T-helper 17 cell (primary cell): ENCODE measurements at regions not wholly inside any gene's neighbourhood (a gene's known extent, or its start where the extent isn't known, plus 50 kb on each side); places are given as distances from the start of the nearest gene placed in this dataset.

ENCODE experiments used
- ATAC-seq: fragments of 150-1000 bp; cut with Tn5 transposase; 2 replicates; pipeline ENCODE4 v1.10.0; 2021; ENCODE audit warnings: mild to moderate bottlenecking, moderate library complexity
- DNase-seq, 3 donors: peaks; one replicate each; pipeline versions ENCODE4 v3.0.0 to v3.0.0-alpha.2; 2020 to 2021
- H3K9me3 ChIP-seq: one replicate; pipeline ENCODE4 v1.7.0; 2013; ENCODE audit warnings: low read length, mild to moderate bottlenecking; ENCODE audit not compliant: control insufficient read depth, poor library complexity, severe bottlenecking
- H3K27ac Mint-ChIP-seq: one replicate; pipeline ENCODE4 v1.8.0; 2022; ENCODE audit warnings: mild to moderate bottlenecking, moderate library complexity, mixed read lengths
- H3K27me3 Mint-ChIP-seq: one replicate; pipeline ENCODE4 v1.8.0; 2022; ENCODE audit warnings: mixed read lengths
- H3K36me3 Mint-ChIP-seq: one replicate; pipeline ENCODE4 v1.8.0; 2022; ENCODE audit warnings: low read depth, mixed read lengths
- H3K4me1 Mint-ChIP-seq: one replicate; pipeline ENCODE4 v1.8.0; 2022; ENCODE audit warnings: mild to moderate bottlenecking, mixed read lengths
- H3K4me3 Mint-ChIP-seq: one replicate; pipeline ENCODE4 v1.8.0; 2022; ENCODE audit warnings: mild to moderate bottlenecking, moderate library complexity, mixed read lengths

GRCh38 chr1:56268519-56269140 lies 310.7 kb downstream of the PLPP3 start:
- DNase-seq = no peak
- no peak overlapping the region for H3K27ac Mint-ChIP-seq
- peaks cover 14% of the 10 kb centered on the region for H3K27me3 Mint-ChIP-seq
- no peaks in the 10 kb centered on the region for H3K4me1 Mint-ChIP-seq
- ATAC-seq = no peak
- no peaks in the 10 kb centered on the region for H3K9me3 ChIP-seq
- no peaks in the 10 kb centered on the region for H3K36me3 Mint-ChIP-seq
- H3K4me3 Mint-ChIP-seq = no peak overlapping the region

GRCh38 chr1:56267611-56268010 lies 311.8 kb downstream of the PLPP3 start:
- DNase-seq = no peak
- Mint-ChIP-seq H3K27ac (no peak overlapping the region), H3K27me3 (peaks cover 14% of the 10 kb centered on the region), H3K4me3 (no peak overlapping the region), H3K4me1 (no peaks in the 10 kb centered on the region), H3K36me3 (no peaks in the 10 kb centered on the region)
- H3K9me3 ChIP-seq = no peaks in the 10 kb centered on the region
- ATAC-seq = no peak

DNA sequence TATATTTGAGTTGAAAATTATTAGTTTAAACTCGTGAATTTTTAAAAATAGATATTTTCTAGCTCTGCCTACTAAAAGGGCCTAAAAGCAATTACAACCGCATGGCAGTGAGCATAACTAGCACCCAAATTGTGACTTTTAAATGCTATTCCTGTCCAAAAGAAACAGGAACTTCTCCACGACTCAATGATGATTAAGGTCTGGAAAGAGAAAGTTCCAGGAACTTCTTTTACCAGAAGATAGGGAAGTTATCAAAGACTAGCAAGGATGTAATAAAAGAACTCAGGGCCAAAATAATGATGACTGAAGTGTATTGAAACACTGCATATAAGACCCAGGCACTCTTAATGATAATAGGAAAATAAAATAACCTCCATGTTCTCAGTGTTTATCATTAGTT lies 313.0 kb downstream of the PLPP3 start:
- no peaks in the 10 kb centered on the region for H3K36me3 Mint-ChIP-seq
- DNase-seq (no peak), ATAC-seq (no peak)
- no peak overlapping the region for H3K27ac Mint-ChIP-seq
- H3K27me3 Mint-ChIP-seq = peaks cover 14% of the 10 kb centered on the region
- H3K4me1 Mint-ChIP-seq = no peaks in the 10 kb centered on the region
- no peak overlapping the region for H3K4me3 Mint-ChIP-seq
- no peaks in the 10 kb centered on the region for H3K9me3 ChIP-seq

DNA sequence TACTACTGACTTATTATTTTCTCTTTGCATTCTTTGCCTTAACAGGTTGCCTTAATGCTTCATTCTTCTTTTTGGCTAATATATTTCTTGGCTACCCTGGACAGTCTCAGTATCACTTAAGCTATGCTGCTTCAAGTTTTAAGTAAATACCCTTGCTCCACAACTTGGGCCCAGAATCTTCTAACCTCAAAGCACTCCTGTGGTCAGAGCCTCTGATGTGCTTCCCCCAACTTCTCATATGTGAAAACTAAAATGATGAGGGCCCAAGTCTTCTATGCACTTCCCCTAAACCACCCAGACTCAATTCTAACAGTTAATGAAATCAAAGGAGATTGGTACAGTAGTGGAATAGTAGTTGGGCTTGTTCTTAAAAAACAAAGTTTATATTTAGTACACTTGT lies 314.1 kb downstream of the PLPP3 start:
- no peak overlapping the region for H3K4me3 Mint-ChIP-seq
- no peak overlapping the region for H3K27ac Mint-ChIP-seq
- DNase-seq (no peak), ATAC-seq (no peak)
- H3K36me3 Mint-ChIP-seq = no peaks in the 10 kb centered on the region
- H3K4me1 Mint-ChIP-seq = no peaks in the 10 kb centered on the region
- H3K9me3 ChIP-seq = no peaks in the 10 kb centered on the region
- H3K27me3 Mint-ChIP-seq = peaks cover 14% of the 10 kb centered on the region

DNA sequence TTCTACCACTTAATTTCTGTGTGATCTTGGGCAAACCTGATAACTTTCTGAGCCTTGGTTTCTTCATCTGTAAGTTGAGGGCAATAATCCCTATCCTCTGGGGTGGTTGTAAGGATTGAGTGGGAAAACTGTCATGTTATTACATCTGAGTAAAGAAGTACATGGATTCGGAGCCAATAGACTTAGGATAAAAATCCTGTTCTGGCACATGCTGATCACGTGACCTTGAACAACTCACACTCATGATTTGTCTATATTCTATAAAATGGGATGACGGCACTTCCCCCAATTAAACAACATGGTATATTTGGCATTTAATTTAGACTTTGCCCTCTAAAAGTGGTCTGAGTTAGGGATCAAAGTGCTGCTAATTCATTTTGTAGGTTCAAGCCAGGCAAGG lies 315.5 kb downstream of the PLPP3 start:
- Mint-ChIP-seq H3K27me3 (peaks cover 8% of the 10 kb centered on the region), H3K27ac (no peak overlapping the region), H3K4me3 (no peak overlapping the region), H3K4me1 (no peaks in the 10 kb centered on the region), H3K36me3 (no peaks in the 10 kb centered on the region)
- no peak for ATAC-seq
- DNase-seq = no peak
- no peaks in the 10 kb centered on the region for H3K9me3 ChIP-seq

DNA sequence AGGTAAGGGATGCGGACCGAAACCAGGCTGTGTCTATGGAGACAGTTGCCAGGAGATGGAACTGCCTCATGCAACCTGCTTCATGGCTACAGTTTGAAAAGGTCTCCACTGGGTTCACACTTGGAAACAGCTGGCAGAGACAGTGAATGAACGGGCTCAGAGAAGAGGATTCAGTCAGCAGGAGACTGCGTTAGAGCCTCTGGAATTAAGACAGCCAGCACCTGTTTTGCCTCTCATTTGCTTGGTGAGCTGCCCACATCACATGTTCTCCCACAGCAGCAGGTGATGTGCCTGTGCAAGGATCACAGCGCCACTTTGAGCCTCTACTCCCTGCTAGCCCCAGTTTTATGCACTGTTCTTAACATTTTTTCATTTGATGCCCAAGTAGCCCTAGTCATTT lies 321.0 kb downstream of the PLPP3 start:
- no peak overlapping the region for H3K4me3 Mint-ChIP-seq
- no peaks in the 10 kb centered on the region for H3K4me1 Mint-ChIP-seq
- DNase-seq (no peak), ATAC-seq (no peak)
- no peaks in the 10 kb centered on the region for H3K9me3 ChIP-seq
- no peaks in the 10 kb centered on the region for H3K27me3 Mint-ChIP-seq
- H3K36me3 Mint-ChIP-seq = no peaks in the 10 kb centered on the region
- H3K27ac Mint-ChIP-seq = no peak overlapping the region

- DNase-seq (no peak), ATAC-seq (no peak)
- no peaks in the 10 kb centered on the region for H3K9me3 ChIP-seq
- Mint-ChIP-seq H3K4me3 (no peak overlapping the region), H3K27ac (no peak overlapping the region), H3K36me3 (no peaks in the 10 kb centered on the region), H3K4me1 (no peaks in the 10 kb centered on the region), H3K27me3 (no peaks in the 10 kb centered on the region)
Measured at GRCh38 chr1:56257726-56258125, 321.6 kb downstream of the PLPP3 start.

- H3K36me3 Mint-ChIP-seq = no peaks in the 10 kb centered on the region
- no peak overlapping the region for H3K4me3 Mint-ChIP-seq
- ATAC-seq = no peak
- H3K27me3 Mint-ChIP-seq = no peaks in the 10 kb centered on the region
- H3K27ac Mint-ChIP-seq = no peak overlapping the region
- no peaks in the 10 kb centered on the region for H3K9me3 ChIP-seq
- no peaks in the 10 kb centered on the region for H3K4me1 Mint-ChIP-seq
- DNase-seq = no peak
Measured at GRCh38 chr1:56256153-56257000, 323.0 kb downstream of the PLPP3 start.

- no peak overlapping the region for H3K27ac Mint-ChIP-seq
- no peak overlapping the region for H3K4me3 Mint-ChIP-seq
- no peaks in the 10 kb centered on the region for H3K4me1 Mint-ChIP-seq
- no peaks in the 10 kb centered on the region for H3K27me3 Mint-ChIP-seq
- no peaks in the 10 kb centered on the region for H3K36me3 Mint-ChIP-seq
- no peaks in the 10 kb centered on the region for H3K9me3 ChIP-seq
- ATAC-seq = no peak
- no peak for DNase-seq
Measured at GRCh38 chr1:56255516-56256152, 323.7 kb downstream of the PLPP3 start.

DNA sequence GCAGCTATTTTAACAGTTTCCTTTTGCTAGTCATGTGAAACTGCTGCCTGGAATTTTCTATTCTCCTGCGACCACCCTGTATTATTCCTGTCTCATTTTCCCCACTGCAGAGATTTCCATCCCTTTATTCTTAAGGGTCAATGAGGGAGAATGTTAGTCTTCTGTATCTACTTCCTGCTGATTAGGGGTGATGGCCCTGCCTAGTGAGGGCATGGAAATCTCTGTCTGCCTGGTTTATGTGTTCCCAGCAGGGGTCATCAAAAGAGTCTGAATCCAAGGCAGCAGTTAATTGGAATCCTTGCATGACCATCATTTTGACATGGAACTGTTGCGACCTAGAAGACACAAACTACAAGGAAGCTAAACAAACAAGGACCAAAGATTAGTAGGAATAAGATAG lies 325.2 kb downstream of the PLPP3 start:
- no peaks in the 10 kb centered on the region for H3K9me3 ChIP-seq
- H3K4me1 Mint-ChIP-seq = no peaks in the 10 kb centered on the region

GRCh38 chr1:56250809-56251208 lies 328.6 kb downstream of the PLPP3 start:
- no peaks in the 10 kb centered on the region for H3K4me1 Mint-ChIP-seq
- no peaks in the 10 kb centered on the region for H3K36me3 Mint-ChIP-seq
- no peaks in the 10 kb centered on the region for H3K9me3 ChIP-seq
- ATAC-seq = no peak
- no peak for DNase-seq
- H3K27me3 Mint-ChIP-seq = no peaks in the 10 kb centered on the region
- no peak overlapping the region for H3K4me3 Mint-ChIP-seq
- H3K27ac Mint-ChIP-seq = no peak overlapping the region

More for the DNA sequence above, 325.2 kb downstream of the PLPP3 start:
- ATAC-seq (no peak), DNase-seq (no peak)
- H3K27me3 Mint-ChIP-seq = no peaks in the 10 kb centered on the region
- no peak overlapping the region for H3K27ac Mint-ChIP-seq
- no peak overlapping the region for H3K4me3 Mint-ChIP-seq
- H3K36me3 Mint-ChIP-seq = no peaks in the 10 kb centered on the region

DNA sequence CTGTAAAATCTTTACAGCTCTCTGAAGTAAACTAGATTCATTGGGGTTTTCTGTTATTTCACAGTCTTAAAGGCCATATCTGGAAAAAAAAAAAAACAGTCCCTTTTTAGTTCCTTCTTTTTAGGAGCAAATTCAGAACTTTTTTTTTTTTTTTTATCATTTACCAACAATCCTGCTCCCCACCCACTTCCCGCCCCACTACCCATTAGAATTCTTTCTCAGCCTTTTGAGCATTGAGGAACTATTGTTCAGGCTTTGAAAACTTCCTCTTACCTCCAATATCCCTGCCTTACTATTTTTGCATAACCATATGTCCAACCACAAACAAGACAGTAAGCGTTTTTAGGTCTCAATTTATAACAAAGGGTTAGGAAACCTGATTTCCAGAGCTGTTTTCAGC lies 330.1 kb downstream of the PLPP3 start:
- Mint-ChIP-seq H3K27ac (no peak overlapping the region), H3K36me3 (no peaks in the 10 kb centered on the region), H3K4me1 (no peaks in the 10 kb centered on the region), H3K4me3 (no peak overlapping the region), H3K27me3 (no peaks in the 10 kb centered on the region)
- H3K9me3 ChIP-seq = no peaks in the 10 kb centered on the region
- no peak for DNase-seq
- no peak for ATAC-seq

GRCh38 chr1:56248138-56248537 lies 331.2 kb downstream of the PLPP3 start:
- DNase-seq (no peak), ATAC-seq (no peak)
- no peaks in the 10 kb centered on the region for H3K9me3 ChIP-seq
- no peak overlapping the region for H3K4me3 Mint-ChIP-seq
- H3K4me1 Mint-ChIP-seq = no peaks in the 10 kb centered on the region
- H3K27ac Mint-ChIP-seq = no peak overlapping the region
- no peaks in the 10 kb centered on the region for H3K36me3 Mint-ChIP-seq
- H3K27me3 Mint-ChIP-seq = no peaks in the 10 kb centered on the region
